SK-N-SH (cell line): ENCODE measurements at regions not wholly inside any gene's neighbourhood (a gene's known extent, or its start where the extent isn't known, plus 50 kb on each side); places are given as distances from the start of the nearest gene placed in this dataset.

Experiments
- CTCF ChIP-seq: fragments of 200-600 bp; sonication (generic); IDR thresholded peaks from 2 replicates; pipeline ENCODE4 v1.6.1; 2017; ENCODE audit warnings: antibody characterized with exemption, mild to moderate bottlenecking, moderate library complexity
- EZH2phosphoT487 ChIP-seq: fragments of 200-600 bp; sonication (generic); IDR thresholded peaks from 2 replicates; pipeline ENCODE4 v1.6.1; 2017; ENCODE audit warnings: low read depth, mixed run types, mild to moderate bottlenecking, antibody characterized with exemption, moderate library complexity, borderline replicate concordance
- FOXJ3 ChIP-seq: sonication (generic); formaldehyde crosslinking; IDR thresholded peaks from 2 replicates; pipeline ENCODE4 v1.5.1; 2020; ENCODE audit warnings: mild to moderate bottlenecking, missing genetic modification reagents
- GABPA ChIP-seq: IDR thresholded peaks from 2 replicates; pipeline ENCODE4 v1.4.0; 2012; ENCODE audit warnings: low read depth, mild to moderate bottlenecking
- POLR2AphosphoS5 ChIP-seq: IDR thresholded peaks from 2 replicates; pipeline ENCODE4 v1.6.1; 2012; ENCODE audit warnings: low read depth, low read length
- RAD21 ChIP-seq: IDR thresholded peaks from 2 replicates; pipeline ENCODE4 v1.6.1; 2012; ENCODE audit warnings: mild to moderate bottlenecking, low read length
- RFX5 ChIP-seq: IDR thresholded peaks from 2 replicates; pipeline ENCODE4 v1.6.1; 2012; ENCODE audit warnings: mild to moderate bottlenecking, improper control_type of control experiment, low read length
- SIN3A ChIP-seq: IDR thresholded peaks from 2 replicates; pipeline ENCODE4 v1.6.1; 2012; ENCODE audit warnings: low read depth, mild to moderate bottlenecking, low read length, moderate library complexity, borderline replicate concordance
- SMC3 ChIP-seq: IDR thresholded peaks from 2 replicates; pipeline ENCODE4 v1.6.1; 2012; ENCODE audit warnings: low read depth, low read length, improper control_type of control experiment
- TAF1 ChIP-seq: IDR thresholded peaks from 2 replicates; pipeline ENCODE4 v1.6.1; 2012; ENCODE audit warnings: low read depth, mild to moderate bottlenecking, low read length, moderate library complexity, borderline replicate concordance
- TEAD4 ChIP-seq: IDR thresholded peaks from 2 replicates; pipeline ENCODE4 v1.4.0; 2012; ENCODE audit warnings: mild to moderate bottlenecking, borderline replicate concordance; ENCODE audit not compliant: insufficient read depth
- TF ChIP-seq, protein P1 (sequence below): IDR thresholded peaks from 2 replicates; pipeline ENCODE4 v1.6.1; 2012; ENCODE audit warnings: mild to moderate bottlenecking, low read depth, low read length, moderate library complexity

GRCh38 chr20:37598100-37598543 lies 70.4 kb upstream of the BLCAP start:
- TF ChIP-seq SMC3 (no peak), TEAD4 (no peak), CTCF (no peak), EZH2phosphoT487 (no peak), TAF1 (no peak), RAD21 (no peak), SIN3A (no peak), GABPA (no peak), POLR2AphosphoS5 (no peak), FOXJ3 (no peak), RFX5 (no peak)
- TF ChIP-seq, protein P1, sequence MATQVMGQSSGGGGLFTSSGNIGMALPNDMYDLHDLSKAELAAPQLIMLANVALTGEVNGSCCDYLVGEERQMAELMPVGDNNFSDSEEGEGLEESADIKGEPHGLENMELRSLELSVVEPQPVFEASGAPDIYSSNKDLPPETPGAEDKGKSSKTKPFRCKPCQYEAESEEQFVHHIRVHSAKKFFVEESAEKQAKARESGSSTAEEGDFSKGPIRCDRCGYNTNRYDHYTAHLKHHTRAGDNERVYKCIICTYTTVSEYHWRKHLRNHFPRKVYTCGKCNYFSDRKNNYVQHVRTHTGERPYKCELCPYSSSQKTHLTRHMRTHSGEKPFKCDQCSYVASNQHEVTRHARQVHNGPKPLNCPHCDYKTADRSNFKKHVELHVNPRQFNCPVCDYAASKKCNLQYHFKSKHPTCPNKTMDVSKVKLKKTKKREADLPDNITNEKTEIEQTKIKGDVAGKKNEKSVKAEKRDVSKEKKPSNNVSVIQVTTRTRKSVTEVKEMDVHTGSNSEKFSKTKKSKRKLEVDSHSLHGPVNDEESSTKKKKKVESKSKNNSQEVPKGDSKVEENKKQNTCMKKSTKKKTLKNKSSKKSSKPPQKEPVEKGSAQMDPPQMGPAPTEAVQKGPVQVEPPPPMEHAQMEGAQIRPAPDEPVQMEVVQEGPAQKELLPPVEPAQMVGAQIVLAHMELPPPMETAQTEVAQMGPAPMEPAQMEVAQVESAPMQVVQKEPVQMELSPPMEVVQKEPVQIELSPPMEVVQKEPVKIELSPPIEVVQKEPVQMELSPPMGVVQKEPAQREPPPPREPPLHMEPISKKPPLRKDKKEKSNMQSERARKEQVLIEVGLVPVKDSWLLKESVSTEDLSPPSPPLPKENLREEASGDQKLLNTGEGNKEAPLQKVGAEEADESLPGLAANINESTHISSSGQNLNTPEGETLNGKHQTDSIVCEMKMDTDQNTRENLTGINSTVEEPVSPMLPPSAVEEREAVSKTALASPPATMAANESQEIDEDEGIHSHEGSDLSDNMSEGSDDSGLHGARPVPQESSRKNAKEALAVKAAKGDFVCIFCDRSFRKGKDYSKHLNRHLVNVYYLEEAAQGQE, result no peak
